Adrenal gland (tissue), 9 donors: ENCODE measurements at regions not wholly inside any gene's neighbourhood (a gene's known extent, or its start where the extent isn't known, plus 50 kb on each side); places are given as distances from the start of the nearest gene placed in this dataset.

ENCODE experiments used
- DNase-seq, 7 donors: peaks; one replicate each; pipeline ENCODE4 v3.0.0-alpha.2; 2019 to 2020
- H3K27ac ChIP-seq, 5 donors: fragments of 200-600 bp; sonication (generic) in 4 of 5; 1 replicate in 3 of 5; 2 replicates in 2 of 5; pipeline versions ENCODE4 v1.5.1 to v1.8.0; 2016 to 2020; ENCODE audit warnings: mild to moderate bottlenecking in 1 of 5
- H3K27me3 ChIP-seq: fragments of 200-600 bp; 2 replicates; pipeline ENCODE4 v1.8.0; 2021
- H3K36me3 ChIP-seq, 2 donors: fragments of 200-600 bp; replicated peaks in 1 of 2; 1 replicate in 1 of 2; 2 replicates in 1 of 2; pipeline versions ENCODE4 v1.5.1 to v1.8.0; 2018 to 2022
- H3K4me1 ChIP-seq, 2 donors: fragments of 200-600 bp; replicated peaks in 1 of 2; 1 replicate in 1 of 2; 2 replicates in 1 of 2; pipeline versions ENCODE4 v1.5.1 to v1.8.0; 2018 to 2021
- H3K4me3 ChIP-seq, 4 donors: fragments of 200-600 bp; sonication (generic) in 3 of 4; one replicate each; pipeline ENCODE4 v1.5.1; 2016 to 2018
- H3K9me3 ChIP-seq, 3 donors: fragments of 200-600 bp; sonication (generic) in 1 of 3; replicated peaks in 1 of 3; 1 replicate in 2 of 3; 2 replicates in 1 of 3; pipeline versions ENCODE4 v1.5.1 to v1.8.0; 2016 to 2021
- POLR2A ChIP-seq, 2 donors: fragments of 450-650 bp; IDR thresholded peaks; one replicate each; pipeline ENCODE4 v1.6.1; 2017; ENCODE audit warnings: antibody characterized with exemption in 2 of 2, mild to moderate bottlenecking in 2 of 2, moderate library complexity in 1 of 2
- WGBS, 4 donors: extraction: QIAGEN DNeasy Blood & Tissue Kit in 2 of 4; methylation state at CpG; one replicate each; pipeline versions ENCODE4 v1.1.5 to v1.1.7; 2013 to 2017; 5-methylcytosine and 5-hydroxymethylcytosine counted together
- intact Hi-C, 2 donors: fragments of 100-400 bp; cut with DNase I; formaldehyde crosslinking; loops; one replicate each; pipeline versions ENCODE4 v1.14.1 to v1.15.0; 2022 to 2023
- TF ChIP-seq, protein P1 (sequence below), 6 experiments: fragments of 450-650 bp in 4 of 6; fragments of 200-600 bp in 2 of 6; sonication (generic) in 1 of 6; IDR thresholded peaks; 1 replicate in 5 of 6; 2 replicates in 1 of 6; pipeline versions ENCODE4 v1.5.1 to v1.8.0; 2016 to 2021; ENCODE audit warnings: antibody characterized with exemption in 6 of 6, mild to moderate bottlenecking in 2 of 6, moderate library complexity in 1 of 6
- donor health status: healthy with polysubstance abuse.
- donor health status: Bipolar disorder and iron deficiency.
- donor health status: DM: yes; HTN: yes; CAD: no.
- donor health status: DM: no; HTN: no; CAD: no.
- donor health status: DM: no; HTN: no; CAD: no.

- DNase-seq = no peak
- 61 to 84% (median 71%) methylated on average over 1 of the region's 1 CpG for WGBS, 4 donors
- no peaks in the 10 kb centered on the region for H3K4me1 ChIP-seq
- no peak overlapping the region for H3K27ac ChIP-seq
- H3K36me3 ChIP-seq = no peaks in the 10 kb centered on the region
- no peaks in the 10 kb centered on the region for H3K9me3 ChIP-seq
- TF ChIP-seq, protein P1, sequence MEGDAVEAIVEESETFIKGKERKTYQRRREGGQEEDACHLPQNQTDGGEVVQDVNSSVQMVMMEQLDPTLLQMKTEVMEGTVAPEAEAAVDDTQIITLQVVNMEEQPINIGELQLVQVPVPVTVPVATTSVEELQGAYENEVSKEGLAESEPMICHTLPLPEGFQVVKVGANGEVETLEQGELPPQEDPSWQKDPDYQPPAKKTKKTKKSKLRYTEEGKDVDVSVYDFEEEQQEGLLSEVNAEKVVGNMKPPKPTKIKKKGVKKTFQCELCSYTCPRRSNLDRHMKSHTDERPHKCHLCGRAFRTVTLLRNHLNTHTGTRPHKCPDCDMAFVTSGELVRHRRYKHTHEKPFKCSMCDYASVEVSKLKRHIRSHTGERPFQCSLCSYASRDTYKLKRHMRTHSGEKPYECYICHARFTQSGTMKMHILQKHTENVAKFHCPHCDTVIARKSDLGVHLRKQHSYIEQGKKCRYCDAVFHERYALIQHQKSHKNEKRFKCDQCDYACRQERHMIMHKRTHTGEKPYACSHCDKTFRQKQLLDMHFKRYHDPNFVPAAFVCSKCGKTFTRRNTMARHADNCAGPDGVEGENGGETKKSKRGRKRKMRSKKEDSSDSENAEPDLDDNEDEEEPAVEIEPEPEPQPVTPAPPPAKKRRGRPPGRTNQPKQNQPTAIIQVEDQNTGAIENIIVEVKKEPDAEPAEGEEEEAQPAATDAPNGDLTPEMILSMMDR (IDR thresholded peaks at IDR 0.05) = no peak
- TF ChIP-seq POLR2A (IDR thresholded peaks at IDR 0.05) = no peak
- H3K27me3 ChIP-seq = no peaks in the 10 kb centered on the region
- H3K4me3 ChIP-seq = no peak overlapping the region
- intact Hi-C loops = no loop called here
These were observed 485.5 kb downstream of the PRR32 start for GRCh38 chrX:127305013-127305412.

GRCh38 chrX:127306262-127306661, 486.7 kb downstream of the PRR32 start:
- Histone ChIP-seq H3K4me3 (no peak overlapping the region), H3K27ac (no peak overlapping the region), H3K9me3 (no peaks in the 10 kb centered on the region), H3K27me3 (no peaks in the 10 kb centered on the region), H3K4me1 (no peaks in the 10 kb centered on the region), H3K36me3 (no peaks in the 10 kb centered on the region)
- DNase-seq = no peak
- intact Hi-C loops = no loop called here
- 69 to 100% (median 78%) methylated on average over 1 to 7 of the region's 7 CpGs for WGBS, 4 donors
- TF ChIP-seq, protein P1 (IDR thresholded peaks at IDR 0.05) = no peak
- TF ChIP-seq POLR2A (IDR thresholded peaks at IDR 0.05) = no peak

DNA sequence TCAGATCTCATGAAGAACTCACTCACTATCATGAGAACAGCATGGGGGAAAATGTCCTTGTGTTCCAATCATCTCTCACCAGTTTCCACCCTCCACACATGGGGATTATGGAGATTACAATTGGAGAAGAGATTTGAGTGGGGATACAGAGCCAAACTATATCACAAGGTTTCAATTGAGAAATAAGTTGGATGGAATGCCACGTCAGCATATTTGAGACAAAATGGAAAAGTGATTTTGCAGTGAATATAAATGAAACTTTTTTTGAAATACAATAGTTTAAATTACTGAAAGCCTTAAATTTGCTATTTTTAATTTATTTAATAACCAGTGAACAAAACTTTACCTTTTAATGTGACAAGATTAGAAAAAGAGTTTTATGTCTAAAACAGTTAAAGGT, 494.1 kb downstream of the PRR32 start:
- Histone ChIP-seq H3K27ac (no peak overlapping the region), H3K27me3 (no peaks in the 10 kb centered on the region), H3K9me3 (no peaks in the 10 kb centered on the region), H3K4me1 (no peaks in the 10 kb centered on the region), H3K36me3 (no peaks in the 10 kb centered on the region), H3K4me3 (no peak overlapping the region)
- DNase-seq = no peak
- WGBS, 4 donors = 67 to 89% (median 73%) methylated on average over 1 of the region's 1 CpG
- intact Hi-C loops = no loop called here
- TF ChIP-seq, protein P1 (IDR thresholded peaks at IDR 0.05) = no peak
- TF ChIP-seq POLR2A (IDR thresholded peaks at IDR 0.05) = no peak

DNA sequence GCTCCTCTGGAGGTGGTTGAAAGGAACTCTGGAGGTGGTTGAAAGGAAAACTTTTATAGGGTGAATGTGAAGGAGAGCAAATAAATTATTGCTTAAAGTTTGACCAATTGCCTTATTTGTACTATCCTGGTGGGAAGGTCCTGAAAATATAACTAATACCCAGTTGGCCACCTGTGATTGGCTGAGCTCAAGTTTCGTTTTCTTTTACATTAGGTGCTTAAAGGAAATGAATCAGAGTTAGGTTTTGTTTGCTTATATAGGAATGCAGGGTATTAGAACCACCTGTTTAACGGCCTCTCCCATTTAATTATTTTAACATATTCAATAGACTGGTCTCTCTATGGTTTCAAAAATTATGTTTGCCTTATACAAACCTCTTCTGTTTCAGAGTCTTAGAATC, 497.6 kb downstream of the PRR32 start:
- no peak for DNase-seq
- Histone ChIP-seq H3K36me3 (no peaks in the 10 kb centered on the region), H3K4me3 (no peak overlapping the region), H3K4me1 (no peaks in the 10 kb centered on the region), H3K27me3 (no peaks in the 10 kb centered on the region), H3K9me3 (no peaks in the 10 kb centered on the region), H3K27ac (no peak overlapping the region)
- TF ChIP-seq, protein P1 (IDR thresholded peaks at IDR 0.05) = no peak
- no peak for TF ChIP-seq POLR2A (IDR thresholded peaks at IDR 0.05)
- WGBS, 4 donors = 50 to 79% (median 63%) methylated on average over 2 of the region's 2 CpGs
- intact Hi-C loops = no loop called here
